Lung (tissue), 11 donors: ENCODE measurements at regions not wholly inside any gene's neighbourhood (a gene's known extent, or its start where the extent isn't known, plus 50 kb on each side); places are given as distances from the start of the nearest gene placed in this dataset.
A peak's percentile ranks its signal among the peaks of the same experiment; 100 is the strongest.

Experiments
- ATAC-seq: fragments of 200-7000 bp; cut with Tn5 transposase; one replicate; pipeline ENCODE4 v1.9.1; 2020; ENCODE audit warnings: moderate number of reproducible peaks; ENCODE audit not compliant: insufficient read depth, low FRiP score
- DNase-seq, 3 donors: peaks; one replicate each; pipeline ENCODE4 v3.0.0-alpha.2; 2013 to 2017
- H3K27ac ChIP-seq, 2 donors: one replicate each; pipeline ENCODE4 v1.5.1; 2013; ENCODE audit warnings: mild to moderate bottlenecking in 2 of 2, moderate library complexity in 2 of 2, control low read depth in 1 of 2, inconsistent platforms in 1 of 2, low read depth in 1 of 2, low read length in 1 of 2
- H3K27me3 ChIP-seq, 3 donors: one replicate each; pipeline ENCODE4 v1.5.1; 2013; ENCODE audit warnings: low read length in 2 of 3; ENCODE audit not compliant: control insufficient read depth in 3 of 3, insufficient read depth in 3 of 3
- H3K36me3 ChIP-seq, 4 donors: one replicate each; pipeline ENCODE4 v1.5.1; 2013; ENCODE audit warnings: low read length in 4 of 4, mild to moderate bottlenecking in 1 of 4, moderate library complexity in 1 of 4; ENCODE audit not compliant: control insufficient read depth in 4 of 4, insufficient read depth in 4 of 4
- H3K4me1 ChIP-seq, 5 donors: one replicate each; pipeline ENCODE4 v1.5.1; 2013; ENCODE audit warnings: low read length in 5 of 5, mild to moderate bottlenecking in 2 of 5, moderate library complexity in 1 of 5; ENCODE audit not compliant: control insufficient read depth in 5 of 5, insufficient read depth in 5 of 5
- H3K4me3 ChIP-seq: one replicate; pipeline ENCODE4 v1.5.1; 2013; ENCODE audit warnings: mild to moderate bottlenecking, control low read depth, moderate library complexity
- H3K9ac ChIP-seq, 2 donors: one replicate each; pipeline ENCODE4 v1.5.1; 2013; ENCODE audit warnings: low read length in 2 of 2, control low read depth in 1 of 2; ENCODE audit not compliant: insufficient read depth in 1 of 2
- H3K9me3 ChIP-seq, 4 donors: one replicate each; pipeline ENCODE4 v1.5.1; 2013; ENCODE audit warnings: low read length in 3 of 4, mild to moderate bottlenecking in 1 of 4, moderate library complexity in 1 of 4; ENCODE audit not compliant: control insufficient read depth in 4 of 4, insufficient read depth in 3 of 4
- CTCF ChIP-seq: IDR thresholded peaks from 2 replicates; pipeline ENCODE4 v1.5.1; 2012; ENCODE audit warnings: mild to moderate bottlenecking; ENCODE audit errors: control extremely low read depth, extremely low read depth
- WGBS, 2 donors: extraction: QIAGEN DNeasy Blood & Tissue Kit; methylation state at CpG; one replicate each; pipeline ENCODE4 v1.1.7; 2013; 5-methylcytosine and 5-hydroxymethylcytosine counted together
- donor health status: control.
- donor health status: control.
- donor health status: Bipolar disorder and iron deficiency.
- donor health status: healthy.
- donor health status: DM: yes; HTN: yes; CAD: no.

GRCh38 chr15:62816342-62817069, 226.0 kb upstream of the TPM1 start:
- no peak for TF ChIP-seq CTCF
- no peak overlapping the region for H3K4me3 ChIP-seq
- peaks cover 0 to 9% (median 3%) of the 10 kb centered on the region in 4 donors for H3K36me3 ChIP-seq
- no peak overlapping the region for H3K9ac ChIP-seq
- ATAC-seq (no peak), DNase-seq (no peak)
- H3K4me1 ChIP-seq = peaks cover 0 to 11% (median 0%) of the 10 kb centered on the region in 5 donors
- 60 to 79% methylated on average over 4 of the region's 4 CpGs for WGBS, 2 donors
- H3K9me3 ChIP-seq = no peaks in the 10 kb centered on the region
- H3K27me3 ChIP-seq = no peaks in the 10 kb centered on the region
- peak overlapping the region in 1 of 2 donors; percentile 90 for H3K27ac ChIP-seq

GRCh38 chr15:62818691-62819090, 223.9 kb upstream of the TPM1 start:
- ATAC-seq (no peak), DNase-seq (no peak)
- Histone ChIP-seq H3K27ac (no peak overlapping the region), H3K4me1 (peaks cover 0 to 11% (median 0%) of the 10 kb centered on the region in 5 donors), H3K4me3 (no peak overlapping the region), H3K9me3 (no peaks in the 10 kb centered on the region), H3K36me3 (peaks cover 0 to 12% (median 3%) of the 10 kb centered on the region in 4 donors), H3K9ac (no peak overlapping the region), H3K27me3 (no peaks in the 10 kb centered on the region)
- 92 to 96% methylated on average over 1 of the region's 1 CpG for WGBS, 2 donors
- no peak for TF ChIP-seq CTCF

GRCh38 chr15:62821384-62822131, 221.0 kb upstream of the TPM1 start:
- H3K4me1 ChIP-seq = peaks cover 0 to 19% (median 4%) of the 10 kb centered on the region in 5 donors
- no peak overlapping the region for H3K4me3 ChIP-seq
- H3K27me3 ChIP-seq = no peaks in the 10 kb centered on the region
- 76 to 90% methylated on average over 10 of the region's 10 CpGs for WGBS, 2 donors
- DNase-seq (peak in 2 of 3 donors; percentile 33 to 68), ATAC-seq (no peak)
- H3K36me3 ChIP-seq = peaks cover 0 to 12% (median 3%) of the 10 kb centered on the region in 4 donors
- no peak for TF ChIP-seq CTCF
- no peak overlapping the region for H3K9ac ChIP-seq
- H3K27ac ChIP-seq = no peak overlapping the region
- no peaks in the 10 kb centered on the region for H3K9me3 ChIP-seq
